Lower lobe of right lung (tissue), 2 donors: ENCODE measurements at regions not wholly inside any gene's neighbourhood (a gene's known extent, or its start where the extent isn't known, plus 50 kb on each side); places are given as distances from the start of the nearest gene placed in this dataset.

Experiments
- ATAC-seq, 2 donors: fragments of 200-7000 bp; cut with Tn5 transposase; one replicate each; pipeline ENCODE4 v1.9.1; 2020 to 2022; ENCODE audit warnings: mild to moderate bottlenecking in 2 of 2, moderate library complexity in 2 of 2
- DNase-seq: peaks from one replicate; pipeline ENCODE4 v3.0.0-alpha.2; 2020
- H3K27ac ChIP-seq: fragments of 200-600 bp; one replicate; pipeline ENCODE4 v1.8.0; 2022
- H3K27me3 ChIP-seq: fragments of 200-600 bp; one replicate; pipeline ENCODE4 v1.8.0; 2022; ENCODE audit warnings: low read depth
- H3K36me3 ChIP-seq: fragments of 200-600 bp; one replicate; pipeline ENCODE4 v1.8.0; 2022; ENCODE audit warnings: mild to moderate bottlenecking
- H3K4me1 ChIP-seq: fragments of 200-600 bp; one replicate; pipeline ENCODE4 v1.8.0; 2022
- H3K4me3 ChIP-seq: fragments of 200-600 bp; one replicate; pipeline ENCODE4 v1.8.0; 2022; ENCODE audit warnings: mild to moderate bottlenecking
- H3K9me3 ChIP-seq: fragments of 200-600 bp; one replicate; pipeline ENCODE4 v1.8.0; 2022
- CTCF ChIP-seq: fragments of 200-600 bp; IDR thresholded peaks from one replicate; pipeline ENCODE4 v1.8.0; 2022; ENCODE audit warnings: antibody characterized with exemption, mild to moderate bottlenecking
- intact Hi-C: fragments of 100-400 bp; cut with DNase I; formaldehyde crosslinking; loops from one replicate; pipeline ENCODE4 v1.11.0; 2022
- donor health status: DM: no; HTN: yes; CAD: no; lungs with severe emphysema.

- H3K4me3 ChIP-seq, result no peak overlapping the region
- no peak for DNase-seq
- H3K36me3 ChIP-seq, result no peaks in the 10 kb centered on the region
- no peak overlapping the region for H3K27ac ChIP-seq
- no peaks in the 10 kb centered on the region for H3K27me3 ChIP-seq
- no peak for ATAC-seq
- intact Hi-C loops, result no loop called here
- no peak for TF ChIP-seq CTCF
- peaks cover 16% of the 10 kb centered on the region for H3K4me1 ChIP-seq
- no peaks in the 10 kb centered on the region for H3K9me3 ChIP-seq
Measured at GRCh38 chr12:89279499-89279898, 72.8 kb downstream of the DUSP6 start.

GRCh38 chr12:89278862-89279261 lies 73.4 kb downstream of the DUSP6 start:
- peaks cover 16% of the 10 kb centered on the region for H3K4me1 ChIP-seq
- H3K27me3 ChIP-seq, result no peaks in the 10 kb centered on the region
- ATAC-seq (no peak), DNase-seq (no peak)
- no peak overlapping the region for H3K4me3 ChIP-seq
- TF ChIP-seq CTCF, result no peak
- H3K27ac ChIP-seq, result no peak overlapping the region
- H3K9me3 ChIP-seq, result no peaks in the 10 kb centered on the region
- intact Hi-C loops, result no loop called here
- H3K36me3 ChIP-seq, result no peaks in the 10 kb centered on the region

- Histone ChIP-seq H3K27ac (no peak overlapping the region), H3K9me3 (no peaks in the 10 kb centered on the region), H3K4me1 (peaks cover 16% of the 10 kb centered on the region), H3K27me3 (no peaks in the 10 kb centered on the region), H3K4me3 (no peak overlapping the region), H3K36me3 (no peaks in the 10 kb centered on the region)
- DNase-seq (no peak), ATAC-seq (no peak)
- intact Hi-C loops, result no loop called here
- no peak for TF ChIP-seq CTCF
Measured at GRCh38 chr12:89278169-89278568, 74.1 kb downstream of the DUSP6 start.

- TF ChIP-seq CTCF, result no peak
- no peak overlapping the region for H3K27ac ChIP-seq
- no peaks in the 10 kb centered on the region for H3K27me3 ChIP-seq
- DNase-seq (no peak), ATAC-seq (no peak)
- H3K9me3 ChIP-seq, result no peaks in the 10 kb centered on the region
- intact Hi-C loops, result no loop called here
- H3K4me1 ChIP-seq, result peaks cover 15% of the 10 kb centered on the region
- no peaks in the 10 kb centered on the region for H3K36me3 ChIP-seq
- no peak overlapping the region for H3K4me3 ChIP-seq
Measured at GRCh38 chr12:89276860-89277259, 75.4 kb downstream of the DUSP6 start.

- H3K9me3 ChIP-seq, result peaks cover 3% of the 10 kb centered on the region
- no peak for TF ChIP-seq CTCF
- no peaks in the 10 kb centered on the region for H3K27me3 ChIP-seq
- no peaks in the 10 kb centered on the region for H3K36me3 ChIP-seq
- no peak for ATAC-seq
- no peak overlapping the region for H3K27ac ChIP-seq
- H3K4me3 ChIP-seq, result no peak overlapping the region
- intact Hi-C loops, result no loop called here
- no peaks in the 10 kb centered on the region for H3K4me1 ChIP-seq
- DNase-seq, result no peak
Measured at GRCh38 chr12:89273525-89273924, 78.8 kb downstream of the DUSP6 start.

- no peaks in the 10 kb centered on the region for H3K27me3 ChIP-seq
- H3K36me3 ChIP-seq, result no peaks in the 10 kb centered on the region
- no peak for TF ChIP-seq CTCF
- H3K9me3 ChIP-seq, result peaks cover 3% of the 10 kb centered on the region
- H3K4me3 ChIP-seq, result no peak overlapping the region
- DNase-seq (no peak), ATAC-seq (no peak)
- intact Hi-C loops, result no loop called here
- no peaks in the 10 kb centered on the region for H3K4me1 ChIP-seq
- no peak overlapping the region for H3K27ac ChIP-seq
Measured at GRCh38 chr12:89270548-89270947, 81.8 kb downstream of the DUSP6 start.
